GM12878 (cell line): ENCODE measurements at regions not wholly inside any gene's neighbourhood (a gene's known extent, or its start where the extent isn't known, plus 50 kb on each side); places are given as distances from the start of the nearest gene placed in this dataset.

Source experiments
- ATAC-seq: fragments of 200-7000 bp; cut with Tn5 transposase; 3 replicates; pipeline ENCODE4 v1.9.1; 2020; ENCODE audit warnings: mild to moderate bottlenecking, moderate library complexity
- BruUV-seq: library from RNA; stranded (reverse); fragments of 400-500 nt; replicated peaks from 2 replicates; lab custom pipeline; 2021; lab: Mats Ljungman, UMichigan
- CTCF ChIA-PET: fragments of 300-600 bp; sonication (Branson Sonifier 250); formaldehyde crosslinking; extraction: SDS; loops from one replicate; lab custom pipeline; 2021; ENCODE audit warnings: inconsistent platforms; lab: Yijun Ruan, JAX
- POLR2A ChIA-PET: fragments of 350-600 bp; formaldehyde crosslinking; extraction: SDS; loops from one replicate; lab custom pipeline; 2021; ENCODE audit warnings: inconsistent platforms; lab: Charles Lee
- RAD21 ChIA-PET: fragments of 300-600 bp; sonication (Branson Sonifier 250); formaldehyde crosslinking; loops from one replicate; lab custom pipeline; 2023; ENCODE audit warnings: antibody characterized with exemption; ENCODE audit not compliant: unreplicated experiment; lab: Charles Lee
- SMC1A ChIA-PET: fragments of 300-600 bp; sonication (Branson Sonifier 250); formaldehyde crosslinking; loops from one replicate; lab custom pipeline; 2023; ENCODE audit not compliant: unreplicated experiment, uncharacterized antibody; lab: Charles Lee
- DNase-seq: peaks from one replicate; pipeline ENCODE4 v3.0.0-alpha.2; 2011; ENCODE audit warnings: low read depth, low spot score
- FAIRE-seq: peaks from 3 replicates; lab custom pipeline; 2011; peaks lifted over from hg19 to GRCh38; lab: Jason Lieb, UNC
- H2AFZ ChIP-seq: 2 replicates; pipeline ENCODE4 v1.6.0; 2011; ENCODE audit warnings: low read depth, low read length, control low read depth; ENCODE audit not compliant: control insufficient read depth
- H3K27ac ChIP-seq: 2 replicates; pipeline ENCODE4 v1.5.1; 2011; ENCODE audit warnings: control low read depth; ENCODE audit not compliant: control insufficient read depth, insufficient read depth
- H3K27me3 ChIP-seq, 2 experiments: replicated peaks in 1 of 2; 2 replicates each; pipeline versions ENCODE4 v1.6.0 to v1.6.1; 2011; ENCODE audit warnings: low read length in 1 of 2; ENCODE audit not compliant: control insufficient read depth in 2 of 2, insufficient read depth in 2 of 2
- H3K36me3 ChIP-seq, 2 experiments: 2 replicates each; pipeline ENCODE4 v1.5.1; 2011; ENCODE audit warnings: low read length in 1 of 2; ENCODE audit not compliant: control insufficient read depth in 2 of 2, insufficient read depth in 2 of 2
- H3K4me1 ChIP-seq: 2 replicates; pipeline ENCODE4 v1.6.1; 2011; ENCODE audit warnings: mild to moderate bottlenecking, low read length, moderate library complexity, mixed read lengths; ENCODE audit not compliant: control insufficient read depth, insufficient read depth
- H3K4me2 ChIP-seq: 2 replicates; pipeline ENCODE4 v1.6.0; 2011; ENCODE audit warnings: control low read depth; ENCODE audit not compliant: control insufficient read depth, insufficient read depth
- H3K4me3 ChIP-seq: fragments of 200-600 bp; sonication (generic); 2 replicates; pipeline ENCODE4 v1.5.1; 2016
- H3K79me2 ChIP-seq: 2 replicates; pipeline ENCODE4 v1.6.0; 2011; ENCODE audit warnings: low read length; ENCODE audit not compliant: control insufficient read depth, insufficient read depth
- H3K9ac ChIP-seq: 2 replicates; pipeline ENCODE4 v1.8.0; 2011; ENCODE audit warnings: low read length, control low read depth, mixed read lengths; ENCODE audit not compliant: control insufficient read depth, insufficient read depth
- H3K9me3 ChIP-seq: replicated peaks from 3 replicates; pipeline ENCODE4 v1.5.1; 2011; ENCODE audit warnings: mild to moderate bottlenecking, low read length; ENCODE audit not compliant: control insufficient read depth, insufficient read depth
- H4K20me1 ChIP-seq: 2 replicates; pipeline ENCODE4 v1.6.0; 2011; ENCODE audit not compliant: control insufficient read depth, insufficient read depth
- BCL11A ChIP-seq: IDR thresholded peaks from 2 replicates; pipeline ENCODE4 v1.6.1; 2011; ENCODE audit warnings: low read depth, low read length
- CREM ChIP-seq: IDR thresholded peaks from 2 replicates; pipeline ENCODE4 v1.6.1; 2014; ENCODE audit warnings: antibody characterized with exemption, low read depth
- FOXM1 ChIP-seq: IDR thresholded peaks from 2 replicates; pipeline ENCODE4 v1.6.1; 2012; ENCODE audit warnings: low read depth, mild to moderate bottlenecking, inconsistent platforms, low read length, moderate library complexity
- IKZF2 ChIP-seq, 2 experiments: fragments of 450-650 bp; IDR thresholded peaks; 2 replicates each; pipeline ENCODE4 v1.6.1; 2017; ENCODE audit warnings: mild to moderate bottlenecking in 2 of 2, moderate library complexity in 2 of 2
- KAT2A ChIP-seq: conservative IDR thresholded peaks from 2 replicates; pipeline ENCODE4 v1.6.1; 2011; ENCODE audit warnings: low read depth, low read length; ENCODE audit not compliant: control insufficient read depth
- NR2C2 ChIP-seq: IDR thresholded peaks from 2 replicates; pipeline ENCODE4 v1.6.1; 2011; ENCODE audit warnings: borderline replicate concordance, low read depth; ENCODE audit not compliant: control insufficient read depth, insufficient read length
- NRF1 ChIP-seq: conservative IDR thresholded peaks from 2 replicates; pipeline ENCODE4 v1.6.1; 2011; ENCODE audit warnings: mild to moderate bottlenecking, low read depth, low read length, improper control_type of control experiment
- PKNOX1 ChIP-seq: fragments of 450-650 bp; IDR thresholded peaks from 2 replicates; pipeline ENCODE4 v1.6.1; 2016; ENCODE audit warnings: mild to moderate bottlenecking
- POU2F2 ChIP-seq: IDR thresholded peaks from 3 replicates; pipeline ENCODE4 v1.6.1; 2011; ENCODE audit warnings: low read depth, mild to moderate bottlenecking, low read length, borderline replicate concordance
- SUPT20H ChIP-seq: IDR thresholded peaks from 2 replicates; pipeline ENCODE4 v1.6.1; 2011; ENCODE audit warnings: low read depth, mild to moderate bottlenecking, low read length, moderate library complexity, borderline replicate concordance; ENCODE audit not compliant: control insufficient read depth
- TARDBP ChIP-seq: IDR thresholded peaks from 2 replicates; pipeline ENCODE4 v1.6.1; 2016; ENCODE audit warnings: borderline replicate concordance
- TBL1XR1 ChIP-seq: IDR thresholded peaks from 2 replicates; pipeline ENCODE4 v1.6.1; 2012; ENCODE audit warnings: low read depth, low read length, improper control_type of control experiment
- YBX1 ChIP-seq: fragments of 450-650 bp; IDR thresholded peaks from 2 replicates; pipeline ENCODE4 v1.6.1; 2016; ENCODE audit warnings: antibody characterized with exemption
- ZBTB4 ChIP-seq: fragments of 450-650 bp; formaldehyde crosslinking; IDR thresholded peaks from 2 replicates; pipeline ENCODE4 v1.4.0; 2022; ENCODE audit warnings: mild to moderate bottlenecking, moderate library complexity
- WGBS: methylation state at CpG from one replicate; pipeline ENCODE4 v1.1.6; 2016; ENCODE audit warnings: low lambda C conversion rate; ENCODE audit not compliant: insufficient replicate concordance, insufficient coverage; ENCODE audit errors: missing lambda C conversion rate; 5-methylcytosine and 5-hydroxymethylcytosine counted together
- in situ Hi-C: fragments of 300-500 bp; cut with MboI; formaldehyde crosslinking; loops from 9 replicates; pipeline ENCODE4 v1.14.3; 2018; ENCODE audit warnings: mixed read lengths
- intact Hi-C: fragments of 100-400 bp; cut with micrococcal nuclease; formaldehyde crosslinking; loops from one replicate; pipeline ENCODE4 v1.14.2; 2022; ENCODE audit not compliant: unreplicated experiment
- TF ChIP-seq, protein P1 (sequence below): IDR thresholded peaks from 2 replicates; pipeline ENCODE4 v1.6.1; 2012; ENCODE audit warnings: mild to moderate bottlenecking, low read depth, low read length

DNA sequence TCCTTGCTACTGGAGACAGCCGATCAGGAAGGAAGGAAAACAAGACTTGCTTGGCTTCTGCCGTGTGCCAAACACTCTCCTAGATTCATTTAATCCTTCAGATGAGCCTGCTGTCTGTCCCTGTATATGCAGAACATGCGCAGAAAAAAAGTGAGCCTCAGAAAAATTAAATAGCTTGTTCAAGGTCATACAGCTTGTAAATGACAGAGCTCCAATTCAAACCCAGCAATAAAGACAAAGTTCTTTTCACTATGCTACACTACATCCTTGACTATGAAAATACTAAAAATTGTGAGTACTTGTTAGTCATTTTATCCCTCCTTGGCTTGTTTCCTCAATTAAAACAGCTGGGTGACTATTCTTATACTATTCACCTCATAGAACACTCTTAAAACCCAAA, 121.4 kb downstream of the KCNRG start:
- in situ Hi-C loops = no loop called here
- H3K9me3 ChIP-seq = peaks cover 33% of the 10 kb centered on the region
- ChIA-PET RAD21 (no interaction called here), SMC1A (interaction anchor here (0.7 to 1.2 kb wide), 2 partner anchors 53 to 736 kb away, joined by 3 read pairs; no protein-coding TSS in a partner anchor), CTCF (interaction anchor here (1.2 kb wide), 2 partner anchors 22 to 49 kb away, joined by 4 read pairs; no protein-coding TSS in a partner anchor), POLR2A (no interaction called here)
- TF ChIP-seq TBL1XR1 = no peak
- no peak for TF ChIP-seq CREM
- TF ChIP-seq TARDBP = no peak
- TF ChIP-seq NR2C2 = no peak
- no peak for TF ChIP-seq POU2F2
- TF ChIP-seq ZBTB4 (CRISPR knock-in tag) = no peak
- no peak for TF ChIP-seq PKNOX1
- no peak for TF ChIP-seq NRF1
- TF ChIP-seq FOXM1 = no peak
- no peak for TF ChIP-seq SUPT20H
- TF ChIP-seq KAT2A = no peak
- TF ChIP-seq IKZF2 (IDR thresholded peaks at IDR 0.05) = no peak
- no peak for TF ChIP-seq YBX1
- no peak for TF ChIP-seq BCL11A
- TF ChIP-seq, protein P1, sequence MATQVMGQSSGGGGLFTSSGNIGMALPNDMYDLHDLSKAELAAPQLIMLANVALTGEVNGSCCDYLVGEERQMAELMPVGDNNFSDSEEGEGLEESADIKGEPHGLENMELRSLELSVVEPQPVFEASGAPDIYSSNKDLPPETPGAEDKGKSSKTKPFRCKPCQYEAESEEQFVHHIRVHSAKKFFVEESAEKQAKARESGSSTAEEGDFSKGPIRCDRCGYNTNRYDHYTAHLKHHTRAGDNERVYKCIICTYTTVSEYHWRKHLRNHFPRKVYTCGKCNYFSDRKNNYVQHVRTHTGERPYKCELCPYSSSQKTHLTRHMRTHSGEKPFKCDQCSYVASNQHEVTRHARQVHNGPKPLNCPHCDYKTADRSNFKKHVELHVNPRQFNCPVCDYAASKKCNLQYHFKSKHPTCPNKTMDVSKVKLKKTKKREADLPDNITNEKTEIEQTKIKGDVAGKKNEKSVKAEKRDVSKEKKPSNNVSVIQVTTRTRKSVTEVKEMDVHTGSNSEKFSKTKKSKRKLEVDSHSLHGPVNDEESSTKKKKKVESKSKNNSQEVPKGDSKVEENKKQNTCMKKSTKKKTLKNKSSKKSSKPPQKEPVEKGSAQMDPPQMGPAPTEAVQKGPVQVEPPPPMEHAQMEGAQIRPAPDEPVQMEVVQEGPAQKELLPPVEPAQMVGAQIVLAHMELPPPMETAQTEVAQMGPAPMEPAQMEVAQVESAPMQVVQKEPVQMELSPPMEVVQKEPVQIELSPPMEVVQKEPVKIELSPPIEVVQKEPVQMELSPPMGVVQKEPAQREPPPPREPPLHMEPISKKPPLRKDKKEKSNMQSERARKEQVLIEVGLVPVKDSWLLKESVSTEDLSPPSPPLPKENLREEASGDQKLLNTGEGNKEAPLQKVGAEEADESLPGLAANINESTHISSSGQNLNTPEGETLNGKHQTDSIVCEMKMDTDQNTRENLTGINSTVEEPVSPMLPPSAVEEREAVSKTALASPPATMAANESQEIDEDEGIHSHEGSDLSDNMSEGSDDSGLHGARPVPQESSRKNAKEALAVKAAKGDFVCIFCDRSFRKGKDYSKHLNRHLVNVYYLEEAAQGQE = no peak
- DNase-seq (no peak), ATAC-seq (no peak), FAIRE-seq (no peak)
- H3K4me1 ChIP-seq = peaks cover 4% of the 10 kb centered on the region; the same call in 1 of the 2 replicates
- no peak overlapping the region for H3K9ac ChIP-seq
- H3K79me2 ChIP-seq = no peaks in the 10 kb centered on the region
- H3K4me3 ChIP-seq = no peak overlapping the region
- WGBS = 90% methylated on average over 3 of the region's 3 CpGs
- intact Hi-C loops = no loop called here
- BruUV-seq = no TSS peak
- peaks cover 2 to 19% of the 10 kb centered on the region in 2 experiments for H3K27me3 ChIP-seq
- no peak overlapping the region for H3K4me2 ChIP-seq
- H3K36me3 ChIP-seq = no peaks in the 10 kb centered on the region
- no peaks in the 10 kb centered on the region for H4K20me1 ChIP-seq
- no peak overlapping the region for H2AFZ ChIP-seq
- no peak overlapping the region for H3K27ac ChIP-seq
